OCI-LY7 (cell line): ENCODE measurements at regions not wholly inside any gene's neighbourhood (a gene's known extent, or its start where the extent isn't known, plus 50 kb on each side); places are given as distances from the start of the nearest gene placed in this dataset.

Experiments used
- BruUV-seq: library from RNA; stranded (reverse); fragments of 400-500 nt; replicated peaks from 2 replicates; lab custom pipeline; 2021; lab: Mats Ljungman, UMichigan
- CTCF ChIA-PET: fragments of 300-600 bp; sonication (Branson Sonifier 250); formaldehyde crosslinking; loops from one replicate; lab custom pipeline; 2022; ENCODE audit warnings: antibody characterized with exemption; ENCODE audit not compliant: unreplicated experiment; lab: Charles Lee
- POLR2A ChIA-PET: fragments of 300-600 bp; sonication (Branson Sonifier 250); formaldehyde crosslinking; loops from one replicate; lab custom pipeline; 2022; ENCODE audit warnings: antibody characterized with exemption; lab: Charles Lee
- DNase-seq: peaks from one replicate; pipeline ENCODE4 v3.0.0-alpha.2; 2015; ENCODE audit warnings: low spot score
- H2AFZ ChIP-seq: fragments of 200-600 bp; sonication (generic), shearing (Covaris generic); 2 replicates; pipeline ENCODE4 v1.6.1; 2014; ENCODE audit warnings: mild to moderate bottlenecking, antibody characterized with exemption, low read length, moderate library complexity
- H3K27ac ChIP-seq: fragments of 200-600 bp; sonication (generic); 2 replicates; pipeline ENCODE4 v1.5.1; 2014; ENCODE audit warnings: mixed run types, low read depth, mild to moderate bottlenecking, moderate library complexity, low read length, inconsistent platforms; ENCODE audit not compliant: poor library complexity, severe bottlenecking
- H3K36me3 ChIP-seq: fragments of 200-600 bp; sonication (generic); 2 replicates; pipeline ENCODE4 v1.6.1; 2014; ENCODE audit warnings: mild to moderate bottlenecking, antibody characterized with exemption, low read length, moderate library complexity, mixed read lengths; ENCODE audit not compliant: insufficient read depth
- H3K4me1 ChIP-seq: fragments of 200-600 bp; sonication (generic); 2 replicates; pipeline ENCODE4 v1.5.1; 2014; ENCODE audit warnings: mild to moderate bottlenecking, low read length; ENCODE audit not compliant: insufficient read depth, poor library complexity, severe bottlenecking
- H3K4me2 ChIP-seq: fragments of 200-600 bp; sonication (generic); 2 replicates; pipeline ENCODE4 v1.6.1; 2014; ENCODE audit warnings: mild to moderate bottlenecking, low read length
- H3K4me3 ChIP-seq: fragments of 200-600 bp; sonication (generic); 2 replicates; pipeline ENCODE4 v1.5.1; 2014; ENCODE audit warnings: mild to moderate bottlenecking, low read depth, low read length; ENCODE audit not compliant: poor library complexity, severe bottlenecking
- H3K79me2 ChIP-seq: fragments of 200-600 bp; sonication (generic); 2 replicates; pipeline ENCODE4 v1.6.1; 2016; ENCODE audit warnings: low read depth, mild to moderate bottlenecking, low read length, moderate library complexity, mixed read lengths; ENCODE audit not compliant: insufficient read depth
- H3K9me2 ChIP-seq: fragments of 200-600 bp; sonication (generic); 2 replicates; pipeline ENCODE4 v1.6.1; 2016; ENCODE audit warnings: mild to moderate bottlenecking, low read length, mixed read lengths; ENCODE audit not compliant: insufficient read depth
- H3K9me3 ChIP-seq: fragments of 200-600 bp; sonication (generic); 2 replicates; pipeline ENCODE4 v1.6.1; 2014; ENCODE audit warnings: mild to moderate bottlenecking, mixed run types, low read length, mixed read lengths
- H4K20me1 ChIP-seq: fragments of 200-600 bp; sonication (generic); 2 replicates; pipeline ENCODE4 v1.6.1; 2014; ENCODE audit warnings: mild to moderate bottlenecking, antibody characterized with exemption, low read length, moderate library complexity, mixed read lengths; ENCODE audit not compliant: insufficient read depth
- CTCF ChIP-seq: fragments of 200-600 bp; sonication (generic); conservative IDR thresholded peaks from 2 replicates; pipeline ENCODE4 v1.5.1; 2014; ENCODE audit warnings: mild to moderate bottlenecking, antibody characterized with exemption, low read length, moderate library complexity, mixed read lengths
- EZH2phosphoT487 ChIP-seq: fragments of 200-600 bp; sonication (generic); IDR thresholded peaks from 2 replicates; pipeline ENCODE4 v1.6.1; 2018; ENCODE audit warnings: low read depth, borderline replicate concordance, mild to moderate bottlenecking, mixed run types, antibody characterized with exemption, low read length, moderate library complexity, mixed read lengths
- intact Hi-C: fragments of 100-400 bp; cut with micrococcal nuclease; formaldehyde crosslinking; loops from one replicate; pipeline ENCODE4 v1.10.0; 2022; ENCODE audit not compliant: unreplicated experiment

DNA sequence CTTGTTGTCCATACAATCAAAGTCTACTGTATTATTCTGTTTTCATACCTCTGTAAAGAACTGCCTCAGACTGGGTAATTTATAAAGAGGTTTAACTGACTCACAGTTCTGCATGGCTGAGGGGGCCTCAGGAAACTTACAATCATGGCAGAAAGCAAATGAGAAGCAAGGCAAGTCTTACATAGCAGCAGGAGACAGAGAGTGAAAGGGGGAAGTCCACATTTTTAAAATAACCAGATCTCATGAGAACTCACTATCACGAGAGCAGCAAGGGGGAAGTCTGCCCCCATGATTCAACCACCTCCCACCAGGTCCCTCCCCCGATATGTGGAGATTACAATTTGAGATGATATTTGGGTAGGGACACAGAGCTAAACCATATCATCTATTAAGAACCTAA, 724.6 kb upstream of the CBLB start:
- H3K9me3 ChIP-seq, result no peaks in the 10 kb centered on the region
- no peaks in the 10 kb centered on the region for H3K9me2 ChIP-seq
- no peak for TF ChIP-seq CTCF
- TF ChIP-seq EZH2phosphoT487, result no peak
- no peak overlapping the region for H3K27ac ChIP-seq
- CTCF ChIA-PET, result no interaction called here
- no peak overlapping the region for H3K4me3 ChIP-seq
- no peak overlapping the region for H3K4me2 ChIP-seq
- DNase-seq, result no peak
- H3K36me3 ChIP-seq, result no peaks in the 10 kb centered on the region
- intact Hi-C loops, result no loop called here
- no TSS peak for BruUV-seq
- no peak overlapping the region for H2AFZ ChIP-seq
- no peaks in the 10 kb centered on the region for H4K20me1 ChIP-seq
- H3K4me1 ChIP-seq, result no peaks in the 10 kb centered on the region
- POLR2A ChIA-PET, result interaction anchor here (0.6 kb wide), 1 partner anchor 11 kb away, joined by 3 read pairs; no protein-coding TSS in a partner anchor
- no peaks in the 10 kb centered on the region for H3K79me2 ChIP-seq

DNA sequence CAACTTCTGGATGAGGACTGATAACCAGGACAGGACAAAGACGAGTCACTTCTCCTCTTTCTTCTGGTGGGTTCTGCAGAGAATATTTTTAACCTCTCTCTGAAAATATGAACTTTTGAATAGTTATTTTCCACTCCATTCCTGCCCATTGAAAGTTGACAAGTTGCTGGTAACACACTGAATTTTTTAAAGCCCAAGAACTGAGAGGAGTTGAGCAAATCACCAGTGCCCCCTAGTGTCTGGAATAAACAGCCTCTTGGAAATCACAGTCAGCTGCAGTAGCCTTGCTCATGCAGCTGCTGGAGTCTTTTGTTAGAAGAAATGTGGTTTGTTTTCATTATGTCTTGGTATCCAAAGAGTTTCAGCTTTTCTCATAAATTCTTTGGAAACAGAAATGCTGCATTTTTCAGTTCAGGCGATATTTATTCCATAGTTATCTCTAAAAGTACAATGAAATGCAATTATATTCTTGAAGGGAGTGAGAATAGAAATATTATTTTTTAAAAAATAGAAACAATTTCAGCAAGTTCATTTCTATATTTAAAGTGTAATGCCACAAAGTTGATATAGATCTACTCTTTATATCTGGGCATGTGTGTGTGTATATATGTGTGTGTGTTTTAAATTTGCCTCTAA, 741.0 kb upstream of the CBLB start:
- Histone ChIP-seq H3K4me3 (no peak overlapping the region), H3K79me2 (no peaks in the 10 kb centered on the region), H2AFZ (no peak overlapping the region), H3K4me1 (no peaks in the 10 kb centered on the region), H3K4me2 (no peak overlapping the region), H4K20me1 (no peaks in the 10 kb centered on the region), H3K27ac (no peak overlapping the region), H3K9me3 (no peaks in the 10 kb centered on the region), H3K36me3 (no peaks in the 10 kb centered on the region), H3K9me2 (no peaks in the 10 kb centered on the region)
- ChIA-PET CTCF (no interaction called here), POLR2A (interaction anchor here (0.6 to 1.1 kb wide), 4 partner anchors 53 to 136 kb away, joined by 3 to 4 read pairs (median 3); no protein-coding TSS in a partner anchor)
- intact Hi-C loops, result loop anchor here (5.0 to 10.0 kb wide), 2 partner anchors 475 to 922 kb away; no protein-coding TSS in a partner anchor
- no TSS peak for BruUV-seq
- DNase-seq, result peak; percentile 64
- TF ChIP-seq EZH2phosphoT487 (no peak), CTCF (peak; percentile 95)

DNA sequence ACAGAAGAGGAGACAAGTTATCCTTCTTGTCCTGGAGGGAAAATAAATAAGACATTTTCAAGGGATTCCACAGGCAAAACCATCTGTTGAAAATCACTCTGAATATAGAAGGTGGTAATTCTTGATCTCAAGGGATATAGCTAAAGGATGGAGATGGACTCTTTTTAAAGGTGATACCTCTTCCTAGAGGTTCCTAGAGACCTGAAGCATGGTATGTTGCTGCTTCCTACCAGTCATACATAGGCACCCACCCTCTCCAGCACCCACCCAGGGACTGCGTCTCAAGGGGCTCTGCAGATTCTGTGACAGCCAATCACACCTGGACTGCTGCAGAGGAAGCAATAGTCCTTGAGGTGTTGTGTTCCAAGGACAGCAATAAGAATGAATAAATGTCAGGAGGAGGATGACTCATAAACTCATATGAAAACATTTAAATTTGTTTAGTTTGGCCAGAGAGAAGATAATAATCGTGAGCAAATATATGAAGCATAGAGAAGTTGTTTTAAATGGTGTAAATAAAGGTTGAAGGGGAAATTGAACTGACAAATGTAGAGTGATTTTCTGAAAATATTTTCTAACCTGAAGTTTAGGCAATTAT, 741.6 kb upstream of the CBLB start:
- no TSS peak for BruUV-seq
- POLR2A ChIA-PET, result interaction anchor here (0.6 kb wide), 1 partner anchor 10 kb away, joined by 3 read pairs; no protein-coding TSS in a partner anchor

More for the DNA sequence above, 741.6 kb upstream of the CBLB start:
- Histone ChIP-seq H2AFZ (no peak overlapping the region; the same call in 1 of the 2 replicates), H3K4me1 (no peaks in the 10 kb centered on the region), H3K36me3 (no peaks in the 10 kb centered on the region), H3K79me2 (no peaks in the 10 kb centered on the region), H3K4me3 (no peak overlapping the region), H4K20me1 (no peaks in the 10 kb centered on the region), H3K9me3 (no peaks in the 10 kb centered on the region), H3K27ac (no peak overlapping the region), H3K9me2 (no peaks in the 10 kb centered on the region), H3K4me2 (no peak overlapping the region)
- no peak for DNase-seq
- CTCF ChIA-PET, result no interaction called here
- intact Hi-C loops, result no loop called here
- TF ChIP-seq CTCF, result no peak
- TF ChIP-seq EZH2phosphoT487, result no peak
